ENCODE measurements at regions not wholly inside any gene's neighbourhood (a gene's known extent, or its start where the extent isn't known, plus 50 kb on each side); places are given as distances from the start of the nearest gene placed in this dataset.

DNA sequence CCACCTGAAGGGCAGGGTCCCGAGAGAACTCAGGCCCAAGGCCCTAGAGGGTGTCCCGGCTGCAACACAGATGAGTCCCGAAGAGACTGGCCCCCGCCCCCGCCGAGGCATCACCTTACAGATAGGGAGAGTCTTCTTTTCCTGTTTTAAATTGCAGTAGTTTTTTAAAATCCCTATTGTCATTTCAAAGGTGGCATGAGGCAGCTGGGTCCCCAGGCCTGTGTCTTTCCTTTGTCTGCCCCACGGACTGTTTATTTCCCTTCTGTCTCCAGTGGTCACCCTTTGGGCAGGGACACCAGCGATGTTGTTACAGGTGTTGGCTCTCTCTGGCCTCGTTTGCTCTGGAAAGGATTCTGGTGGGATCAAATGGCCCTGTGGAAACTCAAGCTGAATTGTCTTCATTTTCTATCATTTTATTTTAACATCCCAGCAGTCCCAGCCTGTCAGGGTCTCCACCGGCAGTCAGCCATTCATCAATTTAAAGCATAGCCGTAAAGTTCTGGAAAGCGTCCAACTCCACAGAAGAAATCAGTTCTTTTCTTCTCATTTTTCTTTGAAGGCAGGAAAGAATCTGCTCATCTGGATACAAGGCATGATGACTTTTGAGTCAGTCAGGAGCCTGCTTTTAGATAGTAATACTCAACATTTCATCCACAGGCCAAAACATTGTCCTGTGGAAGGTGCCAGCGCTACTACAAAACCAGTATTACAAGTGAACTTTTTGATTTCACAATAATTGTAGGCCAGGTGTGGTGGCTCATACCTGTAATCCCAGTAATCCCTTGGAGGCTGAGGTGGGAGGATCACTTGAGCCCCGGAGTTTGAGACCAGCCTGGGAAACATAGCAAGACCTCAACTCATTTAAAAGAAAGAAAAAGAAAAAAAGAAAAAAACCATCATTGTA is 96.2 kb downstream of the HES1 start:
- TF ChIP-seq RAD21 (IDR thresholded peaks at IDR 0.05; ENCODE audit: low read depth) (no peak), CEBPB (IDR thresholded peaks at IDR 0.05) (peak; percentile 89), TCF12 (IDR thresholded peaks at IDR 0.05; ENCODE audit: low read depth) (0 out of 2 replicates have a peak, but pooled peaks have one; percentile 13), FOXM1 (IDR thresholded peaks at IDR 0.05; ENCODE audit: borderline replicate concordance, low read depth) (no peak), CREB1 (IDR thresholded peaks at IDR 0.05; ENCODE audit: low read depth) (no peak), NFIC (IDR thresholded peaks at IDR 0.05) (peak; percentile 32; the same call in 1 of the 2 replicates), EGR1 (IDR thresholded peaks at IDR 0.05) (no peak), TEAD4 (IDR thresholded peaks at IDR 0.05) (no peak), ZBTB7A (IDR thresholded peaks at IDR 0.05; ENCODE audit: low read depth) (no peak)
- TF ChIP-seq, protein P1, sequence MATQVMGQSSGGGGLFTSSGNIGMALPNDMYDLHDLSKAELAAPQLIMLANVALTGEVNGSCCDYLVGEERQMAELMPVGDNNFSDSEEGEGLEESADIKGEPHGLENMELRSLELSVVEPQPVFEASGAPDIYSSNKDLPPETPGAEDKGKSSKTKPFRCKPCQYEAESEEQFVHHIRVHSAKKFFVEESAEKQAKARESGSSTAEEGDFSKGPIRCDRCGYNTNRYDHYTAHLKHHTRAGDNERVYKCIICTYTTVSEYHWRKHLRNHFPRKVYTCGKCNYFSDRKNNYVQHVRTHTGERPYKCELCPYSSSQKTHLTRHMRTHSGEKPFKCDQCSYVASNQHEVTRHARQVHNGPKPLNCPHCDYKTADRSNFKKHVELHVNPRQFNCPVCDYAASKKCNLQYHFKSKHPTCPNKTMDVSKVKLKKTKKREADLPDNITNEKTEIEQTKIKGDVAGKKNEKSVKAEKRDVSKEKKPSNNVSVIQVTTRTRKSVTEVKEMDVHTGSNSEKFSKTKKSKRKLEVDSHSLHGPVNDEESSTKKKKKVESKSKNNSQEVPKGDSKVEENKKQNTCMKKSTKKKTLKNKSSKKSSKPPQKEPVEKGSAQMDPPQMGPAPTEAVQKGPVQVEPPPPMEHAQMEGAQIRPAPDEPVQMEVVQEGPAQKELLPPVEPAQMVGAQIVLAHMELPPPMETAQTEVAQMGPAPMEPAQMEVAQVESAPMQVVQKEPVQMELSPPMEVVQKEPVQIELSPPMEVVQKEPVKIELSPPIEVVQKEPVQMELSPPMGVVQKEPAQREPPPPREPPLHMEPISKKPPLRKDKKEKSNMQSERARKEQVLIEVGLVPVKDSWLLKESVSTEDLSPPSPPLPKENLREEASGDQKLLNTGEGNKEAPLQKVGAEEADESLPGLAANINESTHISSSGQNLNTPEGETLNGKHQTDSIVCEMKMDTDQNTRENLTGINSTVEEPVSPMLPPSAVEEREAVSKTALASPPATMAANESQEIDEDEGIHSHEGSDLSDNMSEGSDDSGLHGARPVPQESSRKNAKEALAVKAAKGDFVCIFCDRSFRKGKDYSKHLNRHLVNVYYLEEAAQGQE (IDR thresholded peaks at IDR 0.05; ENCODE audit: low read depth), result no peak
- TF ChIP-seq, protein P2, sequence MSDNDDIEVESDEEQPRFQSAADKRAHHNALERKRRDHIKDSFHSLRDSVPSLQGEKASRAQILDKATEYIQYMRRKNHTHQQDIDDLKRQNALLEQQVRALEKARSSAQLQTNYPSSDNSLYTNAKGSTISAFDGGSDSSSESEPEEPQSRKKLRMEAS (IDR thresholded peaks at IDR 0.05), result 0 out of 2 replicates have a peak, but pooled peaks have one; percentile 30
- TF ChIP-seq, protein P3, sequence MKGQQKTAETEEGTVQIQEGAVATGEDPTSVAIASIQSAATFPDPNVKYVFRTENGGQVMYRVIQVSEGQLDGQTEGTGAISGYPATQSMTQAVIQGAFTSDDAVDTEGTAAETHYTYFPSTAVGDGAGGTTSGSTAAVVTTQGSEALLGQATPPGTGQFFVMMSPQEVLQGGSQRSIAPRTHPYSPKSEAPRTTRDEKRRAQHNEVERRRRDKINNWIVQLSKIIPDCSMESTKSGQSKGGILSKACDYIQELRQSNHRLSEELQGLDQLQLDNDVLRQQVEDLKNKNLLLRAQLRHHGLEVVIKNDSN (IDR thresholded peaks at IDR 0.05), result no peak

DNA sequence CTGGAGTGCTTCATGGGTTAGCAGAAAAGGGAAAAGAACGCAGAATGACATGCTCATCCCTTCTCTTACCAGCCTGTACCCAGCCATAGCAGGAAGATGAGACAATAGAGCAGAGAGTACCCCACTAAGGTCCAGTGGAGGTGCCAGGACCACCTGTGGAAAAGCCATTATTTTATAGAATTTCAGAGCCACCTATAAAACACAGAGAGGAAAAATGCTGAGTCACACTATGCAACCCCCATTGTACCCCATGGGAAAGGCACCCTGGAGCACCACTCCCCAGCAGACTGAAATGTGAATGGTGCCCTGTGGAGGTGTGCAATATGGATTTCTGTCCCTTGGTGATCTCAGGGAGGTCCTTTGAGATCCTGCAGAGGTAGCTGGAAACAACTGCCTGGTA is 97.2 kb downstream of the HES1 start:
- no peak for TF ChIP-seq CEBPB (IDR thresholded peaks at IDR 0.05)
- no peak for TF ChIP-seq TAF1 (IDR thresholded peaks at IDR 0.05; ENCODE audit: low read depth)
- TF ChIP-seq EP300 (IDR thresholded peaks at IDR 0.05; ENCODE audit: borderline replicate concordance), result no peak
- no peak for TF ChIP-seq TCF12 (IDR thresholded peaks at IDR 0.05; ENCODE audit: low read depth)
- TF ChIP-seq, protein P1 (IDR thresholded peaks at IDR 0.05; ENCODE audit: low read depth), result no peak
- TF ChIP-seq, protein P2 (IDR thresholded peaks at IDR 0.05), result no peak
- TF ChIP-seq ZBTB7A (IDR thresholded peaks at IDR 0.05; ENCODE audit: low read depth), result no peak
- TF ChIP-seq, protein P3 (IDR thresholded peaks at IDR 0.05), result no peak
- TF ChIP-seq FOXM1 (IDR thresholded peaks at IDR 0.05; ENCODE audit: borderline replicate concordance, low read depth), result no peak
- no peak for TF ChIP-seq RAD21 (IDR thresholded peaks at IDR 0.05; ENCODE audit: low read depth)

DNA sequence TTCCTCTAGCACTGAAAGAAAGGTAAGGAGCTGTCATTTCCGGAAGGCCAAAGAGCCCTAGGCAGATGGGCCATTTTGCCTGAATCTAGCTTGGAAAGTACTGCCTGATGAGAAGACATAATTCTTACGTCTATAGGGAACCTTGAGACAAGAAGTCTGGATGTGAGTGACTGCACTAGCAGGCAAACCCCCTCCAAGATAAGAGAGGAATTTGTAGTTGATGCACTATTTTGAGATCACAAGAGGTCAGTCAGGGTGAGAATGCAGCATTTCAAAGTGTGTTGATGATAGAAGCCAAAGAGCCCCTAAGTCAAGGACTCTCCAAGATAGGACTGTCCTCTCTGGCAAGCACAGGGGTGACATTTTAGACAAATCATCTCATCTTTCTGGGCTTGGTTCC is 99.2 kb downstream of the HES1 start:
- no peak for TF ChIP-seq EGR1 (IDR thresholded peaks at IDR 0.05)
- no peak for TF ChIP-seq YY1 (IDR thresholded peaks at IDR 0.05; ENCODE audit: low read depth)
- TF ChIP-seq, protein P2 (IDR thresholded peaks at IDR 0.05), result no peak
- TF ChIP-seq ZBTB7A (IDR thresholded peaks at IDR 0.05; ENCODE audit: low read depth), result no peak
- TF ChIP-seq CEBPB (IDR thresholded peaks at IDR 0.05), result no peak
- TF ChIP-seq TCF12 (IDR thresholded peaks at IDR 0.05; ENCODE audit: low read depth), result no peak
- no peak for TF ChIP-seq TEAD4 (IDR thresholded peaks at IDR 0.05)
- TF ChIP-seq RAD21 (IDR thresholded peaks at IDR 0.05; ENCODE audit: low read depth), result no peak
- no peak for TF ChIP-seq EP300 (IDR thresholded peaks at IDR 0.05; ENCODE audit: borderline replicate concordance)
- TF ChIP-seq, protein P3 (IDR thresholded peaks at IDR 0.05), result no peak
- TF ChIP-seq, protein P1 (IDR thresholded peaks at IDR 0.05; ENCODE audit: low read depth), result no peak
- no peak for TF ChIP-seq NFIC (IDR thresholded peaks at IDR 0.05)
- no peak for TF ChIP-seq FOXM1 (IDR thresholded peaks at IDR 0.05; ENCODE audit: borderline replicate concordance, low read depth)
- TF ChIP-seq CREB1 (IDR thresholded peaks at IDR 0.05; ENCODE audit: low read depth), result no peak
